HepG2 (cell line): ENCODE measurements at regions not wholly inside any gene's neighbourhood (a gene's known extent, or its start where the extent isn't known, plus 50 kb on each side); places are given as distances from the start of the nearest gene placed in this dataset.

ENCODE experiments used
- ARHGAP35 ChIP-seq: sonication (generic); formaldehyde crosslinking; IDR thresholded peaks from 2 replicates; pipeline ENCODE4 v1.9.0; 2022; ENCODE audit warnings: mild to moderate bottlenecking, inconsistent platforms, moderate library complexity, missing genetic modification reagents, borderline replicate concordance
- DMAP1 ChIP-seq: IDR thresholded peaks from 2 replicates; pipeline ENCODE4 v1.6.1; 2016
- ELF1 ChIP-seq: sonication (generic); formaldehyde crosslinking; IDR thresholded peaks from 2 replicates; pipeline ENCODE4 v1.4.0; 2020; ENCODE audit warnings: missing genetic modification reagents
- GATAD2A ChIP-seq: IDR thresholded peaks from 2 replicates; pipeline ENCODE4 v1.6.1; 2016
- HNRNPUL1 ChIP-seq: fragments of 200-400 bp; formaldehyde crosslinking; IDR thresholded peaks from 2 replicates; pipeline ENCODE4 v1.6.1; 2017; ENCODE audit warnings: low read depth, mild to moderate bottlenecking, low read length, moderate library complexity
- KAT2B ChIP-seq: fragments of 150-350 bp; IDR thresholded peaks from 2 replicates; pipeline ENCODE4 v1.6.1; 2014; ENCODE audit warnings: low read depth, low read length, borderline replicate concordance
- MBD4 ChIP-seq: IDR thresholded peaks from 2 replicates; pipeline ENCODE4 v1.6.1; 2012; ENCODE audit warnings: low read length, inconsistent platforms, borderline replicate concordance
- SMARCC2 ChIP-seq: fragments of 450-650 bp; IDR thresholded peaks from 2 replicates; pipeline ENCODE4 v1.6.1; 2017; ENCODE audit warnings: antibody characterized with exemption, mild to moderate bottlenecking
- SYNCRIP ChIP-seq: fragments of 200-400 bp; formaldehyde crosslinking; IDR thresholded peaks from 2 replicates; pipeline ENCODE4 v1.6.1; 2018; ENCODE audit warnings: mild to moderate bottlenecking, low read depth, low read length; ENCODE audit not compliant: insufficient read depth
- XBP1 ChIP-seq: sonication (generic); formaldehyde crosslinking; IDR thresholded peaks from 2 replicates; pipeline ENCODE4 v1.5.0; 2020; ENCODE audit warnings: missing genetic modification reagents
- ZNF180 ChIP-seq: sonication (generic); formaldehyde crosslinking; IDR thresholded peaks from 2 replicates; pipeline ENCODE4 v1.4.0; 2020; ENCODE audit warnings: low read depth, missing genetic modification reagents, borderline replicate concordance
- ZNF451 ChIP-seq: sonication (generic); formaldehyde crosslinking; IDR thresholded peaks from 2 replicates; pipeline ENCODE4 v1.5.0; 2020; ENCODE audit warnings: mild to moderate bottlenecking, missing genetic modification reagents
- ZNF891 ChIP-seq: sonication (generic); formaldehyde crosslinking; IDR thresholded peaks from 2 replicates; pipeline ENCODE4 v1.5.0; 2020; ENCODE audit warnings: mild to moderate bottlenecking, missing genetic modification reagents
- TF ChIP-seq, protein P1 (sequence below): sonication (generic); formaldehyde crosslinking; conservative IDR thresholded peaks from 2 replicates; pipeline ENCODE4 v1.4.0; 2020; ENCODE audit warnings: missing genetic modification reagents
- TF ChIP-seq, protein P2 (sequence below), 2 experiments: sonication (generic) in 1 of 2; formaldehyde crosslinking in 1 of 2; IDR thresholded peaks; 2 replicates each; pipeline versions ENCODE4 v1.5.1 to v1.6.1; 2011 to 2020; ENCODE audit warnings: borderline replicate concordance in 1 of 2, low read depth in 1 of 2, low read length in 1 of 2, mild to moderate bottlenecking in 1 of 2, missing genetic modification reagents in 1 of 2, moderate library complexity in 1 of 2
- TF ChIP-seq, protein P3 (sequence below): sonication (generic); formaldehyde crosslinking; IDR thresholded peaks from 2 replicates; pipeline ENCODE4 v1.4.0; 2020; ENCODE audit warnings: missing genetic modification reagents
- TF ChIP-seq, protein P4 (sequence below): sonication (generic); formaldehyde crosslinking; IDR thresholded peaks from 2 replicates; pipeline ENCODE4 v1.4.0; 2020; ENCODE audit warnings: mild to moderate bottlenecking, missing genetic modification reagents
- TF ChIP-seq, protein P5 (sequence below): sonication (generic); formaldehyde crosslinking; IDR thresholded peaks from 2 replicates; pipeline ENCODE4 v1.4.0; 2020; ENCODE audit warnings: low read depth, missing genetic modification reagents

DNA sequence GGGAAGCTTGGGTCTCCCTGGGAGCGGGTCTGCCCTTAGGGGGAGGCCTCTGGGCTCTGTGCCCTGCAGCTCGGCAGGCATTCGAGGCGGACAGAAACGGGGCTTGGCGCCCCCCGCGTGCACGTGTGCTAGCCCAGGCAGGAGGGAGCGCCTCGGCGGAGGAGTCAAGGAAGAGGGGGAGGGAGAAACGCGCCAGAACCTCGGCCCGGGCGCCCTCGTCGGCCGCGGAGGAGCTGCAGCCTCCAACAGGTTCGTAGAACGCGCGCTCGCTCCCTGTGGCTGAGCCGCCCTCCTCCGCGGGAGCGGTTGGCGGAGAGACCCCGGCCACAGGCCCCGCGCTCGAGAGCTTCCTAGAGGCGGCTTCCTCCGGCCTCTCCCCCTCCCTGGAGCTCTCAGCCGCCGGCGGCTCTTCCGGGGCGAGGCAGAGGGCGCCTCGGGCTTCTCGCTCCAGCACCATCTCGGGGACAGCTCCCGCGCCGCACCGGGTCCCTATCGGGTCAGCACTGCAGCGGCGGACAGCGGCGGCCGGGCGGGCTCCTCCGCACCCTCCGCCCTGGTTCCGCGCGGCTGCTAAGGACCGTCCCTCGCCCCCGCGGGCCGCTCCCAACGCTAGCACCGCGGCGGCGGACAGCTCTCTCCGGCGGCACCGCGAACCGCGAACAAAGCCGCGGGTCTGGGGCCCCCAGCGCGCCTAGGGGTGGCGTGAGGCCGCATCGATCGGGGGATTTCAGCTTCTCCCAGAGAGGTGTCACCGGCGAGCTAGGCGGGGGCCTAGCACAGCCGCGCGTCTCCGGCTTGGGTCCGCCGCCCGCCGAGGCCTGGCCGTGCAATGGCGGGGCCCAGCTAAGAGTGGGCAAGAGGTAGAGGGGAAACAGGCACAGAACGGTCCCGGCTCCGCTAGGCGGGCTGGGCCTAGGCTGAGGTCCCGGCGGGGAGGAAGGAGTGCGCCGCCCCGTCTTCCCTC, 74.6 kb upstream of the CPLX2 start (continued):
- TF ChIP-seq, protein P1, sequence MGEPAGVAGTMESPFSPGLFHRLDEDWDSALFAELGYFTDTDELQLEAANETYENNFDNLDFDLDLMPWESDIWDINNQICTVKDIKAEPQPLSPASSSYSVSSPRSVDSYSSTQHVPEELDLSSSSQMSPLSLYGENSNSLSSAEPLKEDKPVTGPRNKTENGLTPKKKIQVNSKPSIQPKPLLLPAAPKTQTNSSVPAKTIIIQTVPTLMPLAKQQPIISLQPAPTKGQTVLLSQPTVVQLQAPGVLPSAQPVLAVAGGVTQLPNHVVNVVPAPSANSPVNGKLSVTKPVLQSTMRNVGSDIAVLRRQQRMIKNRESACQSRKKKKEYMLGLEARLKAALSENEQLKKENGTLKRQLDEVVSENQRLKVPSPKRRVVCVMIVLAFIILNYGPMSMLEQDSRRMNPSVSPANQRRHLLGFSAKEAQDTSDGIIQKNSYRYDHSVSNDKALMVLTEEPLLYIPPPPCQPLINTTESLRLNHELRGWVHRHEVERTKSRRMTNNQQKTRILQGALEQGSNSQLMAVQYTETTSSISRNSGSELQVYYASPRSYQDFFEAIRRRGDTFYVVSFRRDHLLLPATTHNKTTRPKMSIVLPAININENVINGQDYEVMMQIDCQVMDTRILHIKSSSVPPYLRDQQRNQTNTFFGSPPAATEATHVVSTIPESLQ (CRISPR knock-in tag) = peak; percentile 99
- TF ChIP-seq, protein P2, sequence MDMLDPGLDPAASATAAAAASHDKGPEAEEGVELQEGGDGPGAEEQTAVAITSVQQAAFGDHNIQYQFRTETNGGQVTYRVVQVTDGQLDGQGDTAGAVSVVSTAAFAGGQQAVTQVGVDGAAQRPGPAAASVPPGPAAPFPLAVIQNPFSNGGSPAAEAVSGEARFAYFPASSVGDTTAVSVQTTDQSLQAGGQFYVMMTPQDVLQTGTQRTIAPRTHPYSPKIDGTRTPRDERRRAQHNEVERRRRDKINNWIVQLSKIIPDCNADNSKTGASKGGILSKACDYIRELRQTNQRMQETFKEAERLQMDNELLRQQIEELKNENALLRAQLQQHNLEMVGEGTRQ (IDR thresholded peaks at IDR 0.05; ENCODE audit: low read depth, low read length) = no peak
- TF ChIP-seq, protein P2 (CRISPR knock-in tag; IDR thresholded peaks at IDR 0.05; ENCODE audit: borderline replicate concordance) = peak; percentile 43; the same call in 1 of the 2 replicates
- TF ChIP-seq DMAP1 (CRISPR knock-in tag) (peak; percentile 89; the same call in 1 of the 2 replicates), HNRNPUL1 (0 out of 2 replicates have a peak, but pooled peaks have one; percentile 30), SMARCC2 (no peak), ZNF451 (CRISPR knock-in tag) (peak; percentile 100), ELF1 (peak; percentile 77), ZNF180 (CRISPR knock-in tag) (peak; percentile 98; the same call in 1 of the 2 replicates), SYNCRIP (no peak), MBD4 (no peak), XBP1 (CRISPR knock-in tag) (peak; percentile 99), ARHGAP35 (peak; percentile 100), GATAD2A (CRISPR knock-in tag) (peak; percentile 81), KAT2B (peak; percentile 5; the same call in 1 of the 2 replicates), ZNF891 (peak; percentile 100)
- TF ChIP-seq, protein P3, sequence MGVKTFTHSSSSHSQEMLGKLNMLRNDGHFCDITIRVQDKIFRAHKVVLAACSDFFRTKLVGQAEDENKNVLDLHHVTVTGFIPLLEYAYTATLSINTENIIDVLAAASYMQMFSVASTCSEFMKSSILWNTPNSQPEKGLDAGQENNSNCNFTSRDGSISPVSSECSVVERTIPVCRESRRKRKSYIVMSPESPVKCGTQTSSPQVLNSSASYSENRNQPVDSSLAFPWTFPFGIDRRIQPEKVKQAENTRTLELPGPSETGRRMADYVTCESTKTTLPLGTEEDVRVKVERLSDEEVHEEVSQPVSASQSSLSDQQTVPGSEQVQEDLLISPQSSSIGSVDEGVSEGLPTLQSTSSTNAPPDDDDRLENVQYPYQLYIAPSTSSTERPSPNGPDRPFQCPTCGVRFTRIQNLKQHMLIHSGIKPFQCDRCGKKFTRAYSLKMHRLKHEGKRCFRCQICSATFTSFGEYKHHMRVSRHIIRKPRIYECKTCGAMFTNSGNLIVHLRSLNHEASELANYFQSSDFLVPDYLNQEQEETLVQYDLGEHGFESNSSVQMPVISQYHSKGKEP = peak; percentile 100
- TF ChIP-seq, protein P4, sequence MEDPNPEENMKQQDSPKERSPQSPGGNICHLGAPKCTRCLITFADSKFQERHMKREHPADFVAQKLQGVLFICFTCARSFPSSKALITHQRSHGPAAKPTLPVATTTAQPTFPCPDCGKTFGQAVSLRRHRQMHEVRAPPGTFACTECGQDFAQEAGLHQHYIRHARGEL (CRISPR knock-in tag) = peak; percentile 97
- TF ChIP-seq, protein P5, sequence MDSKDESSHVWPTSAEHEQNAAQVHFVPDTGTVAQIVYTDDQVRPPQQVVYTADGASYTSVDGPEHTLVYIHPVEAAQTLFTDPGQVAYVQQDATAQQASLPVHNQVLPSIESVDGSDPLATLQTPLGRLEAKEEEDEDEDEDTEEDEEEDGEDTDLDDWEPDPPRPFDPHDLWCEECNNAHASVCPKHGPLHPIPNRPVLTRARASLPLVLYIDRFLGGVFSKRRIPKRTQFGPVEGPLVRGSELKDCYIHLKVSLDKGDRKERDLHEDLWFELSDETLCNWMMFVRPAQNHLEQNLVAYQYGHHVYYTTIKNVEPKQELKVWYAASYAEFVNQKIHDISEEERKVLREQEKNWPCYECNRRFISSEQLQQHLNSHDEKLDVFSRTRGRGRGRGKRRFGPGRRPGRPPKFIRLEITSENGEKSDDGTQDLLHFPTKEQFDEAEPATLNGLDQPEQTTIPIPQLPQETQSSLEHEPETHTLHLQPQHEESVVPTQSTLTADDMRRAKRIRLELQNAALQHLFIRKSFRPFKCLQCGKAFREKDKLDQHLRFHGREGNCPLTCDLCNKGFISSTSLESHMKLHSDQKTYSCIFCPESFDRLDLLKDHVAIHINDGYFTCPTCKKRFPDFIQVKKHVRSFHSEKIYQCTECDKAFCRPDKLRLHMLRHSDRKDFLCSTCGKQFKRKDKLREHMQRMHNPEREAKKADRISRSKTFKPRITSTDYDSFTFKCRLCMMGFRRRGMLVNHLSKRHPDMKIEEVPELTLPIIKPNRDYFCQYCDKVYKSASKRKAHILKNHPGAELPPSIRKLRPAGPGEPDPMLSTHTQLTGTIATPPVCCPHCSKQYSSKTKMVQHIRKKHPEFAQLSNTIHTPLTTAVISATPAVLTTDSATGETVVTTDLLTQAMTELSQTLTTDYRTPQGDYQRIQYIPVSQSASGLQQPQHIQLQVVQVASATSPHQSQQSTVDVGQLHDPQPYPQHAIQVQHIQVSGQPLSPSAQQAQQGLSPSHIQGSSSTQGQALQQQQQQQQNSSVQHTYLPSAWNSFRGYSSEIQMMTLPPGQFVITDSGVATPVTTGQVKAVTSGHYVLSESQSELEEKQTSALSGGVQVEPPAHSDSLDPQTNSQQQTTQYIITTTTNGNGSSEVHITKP (CRISPR knock-in tag) = peak; percentile 93
